Natural killer cell (primary cell): ENCODE measurements at regions not wholly inside any gene's neighbourhood (a gene's known extent, or its start where the extent isn't known, plus 50 kb on each side); places are given as distances from the start of the nearest gene placed in this dataset.

Source experiments
- ATAC-seq, 3 donors: fragments of 150-1000 bp in 2 of 3; fragments of 200-7000 bp in 1 of 3; cut with Tn5 transposase; 1 replicate in 1 of 3; 2 replicates in 2 of 3; pipeline ENCODE4 v1.10.0; 2021; ENCODE audit warnings: mild to moderate bottlenecking in 2 of 3, moderate library complexity in 2 of 3
- DNase-seq, 2 donors: peaks; one replicate each; pipeline versions ENCODE4 v3.0.0 to v3.0.0-alpha.2; 2013 to 2021; ENCODE audit warnings: mixed read lengths in 1 of 2
- H3K27ac ChIP-seq: one replicate; pipeline ENCODE4 v1.5.1; 2013; ENCODE audit warnings: mild to moderate bottlenecking, low read length
- H3K27me3 ChIP-seq: one replicate; pipeline ENCODE4 v1.6.1; 2013; ENCODE audit warnings: low read length; ENCODE audit not compliant: control insufficient read depth, insufficient read depth
- H3K36me3 ChIP-seq: one replicate; pipeline ENCODE4 v1.6.1; 2013; ENCODE audit warnings: low read length; ENCODE audit not compliant: control insufficient read depth, insufficient read depth
- H3K4me1 ChIP-seq: one replicate; pipeline ENCODE4 v1.6.1; 2013; ENCODE audit warnings: low read length; ENCODE audit not compliant: control insufficient read depth, insufficient read depth
- H3K4me3 ChIP-seq: one replicate; pipeline ENCODE4 v1.5.1; 2013; ENCODE audit warnings: low read length
- H3K9me3 ChIP-seq: one replicate; pipeline ENCODE4 v1.6.1; 2013; ENCODE audit warnings: low read length; ENCODE audit not compliant: control insufficient read depth, insufficient read depth
- H3K27ac Mint-ChIP-seq, 2 donors: one replicate each; pipeline ENCODE4 v1.8.0; 2022; ENCODE audit warnings: mild to moderate bottlenecking in 2 of 2, mixed read lengths in 2 of 2, moderate library complexity in 1 of 2
- H3K27me3 Mint-ChIP-seq, 2 donors: one replicate each; pipeline ENCODE4 v1.8.0; 2022; ENCODE audit warnings: low read depth in 2 of 2, mixed read lengths in 2 of 2
- H3K36me3 Mint-ChIP-seq: one replicate; pipeline ENCODE4 v1.8.0; 2022; ENCODE audit warnings: mixed read lengths
- H3K4me1 Mint-ChIP-seq, 2 donors: one replicate each; pipeline ENCODE4 v1.8.0; 2022; ENCODE audit warnings: mixed read lengths in 2 of 2
- H3K4me3 Mint-ChIP-seq: one replicate; pipeline ENCODE4 v1.8.0; 2022; ENCODE audit warnings: mild to moderate bottlenecking, moderate library complexity, mixed read lengths
- H3K9me3 Mint-ChIP-seq, 2 donors: one replicate each; pipeline ENCODE4 v1.8.0; 2022; ENCODE audit warnings: mixed read lengths in 2 of 2
- CTCF ChIP-seq: fragments of 200-600 bp; IDR thresholded peaks from one replicate; pipeline ENCODE4 v1.8.0; 2022; ENCODE audit warnings: antibody characterized with exemption
- WGBS: methylation state at CpG from one replicate; pipeline ENCODE4 v1.1.7; 2013; ENCODE audit warnings: missing lambda C conversion rate; ENCODE audit not compliant: insufficient coverage; 5-methylcytosine and 5-hydroxymethylcytosine counted together
- intact Hi-C: fragments of 100-400 bp; cut with micrococcal nuclease; formaldehyde crosslinking; loops from one replicate; pipeline ENCODE4 v1.14.2; 2022

GRCh38 chr11:127223026-127223425, 222.5 kb upstream of the KIRREL3 start:
- H3K4me3 Mint-ChIP-seq, result no peak overlapping the region
- H3K36me3 Mint-ChIP-seq, result no peaks in the 10 kb centered on the region

GRCh38 chr11:127219704-127220103, 219.1 kb upstream of the KIRREL3 start:
- no peaks in the 10 kb centered on the region for H3K36me3 Mint-ChIP-seq
- ATAC-seq, result no peak
- TF ChIP-seq CTCF, result no peak
- H3K27me3 Mint-ChIP-seq, result peaks cover 0 to 4% of the 10 kb centered on the region in 2 donors
- H3K4me3 Mint-ChIP-seq, result no peak overlapping the region
- Histone ChIP-seq H3K36me3 (no peaks in the 10 kb centered on the region), H3K27ac (no peak overlapping the region), H3K9me3 (no peaks in the 10 kb centered on the region), H3K4me3 (no peak overlapping the region), H3K4me1 (no peaks in the 10 kb centered on the region), H3K27me3 (no peaks in the 10 kb centered on the region)
- intact Hi-C loops, result no loop called here
- DNase-seq, result no peak
- H3K9me3 Mint-ChIP-seq, result peaks cover 0 to 3% of the 10 kb centered on the region in 2 donors
- no peak overlapping the region for H3K27ac Mint-ChIP-seq
- H3K4me1 Mint-ChIP-seq, result no peaks in the 10 kb centered on the region
- WGBS, result 90% methylated on average over 2 of the region's 2 CpGs

More at GRCh38 chr11:127223026-127223425, 222.5 kb upstream of the KIRREL3 start:
- Histone ChIP-seq H3K27ac (no peak overlapping the region), H3K36me3 (no peaks in the 10 kb centered on the region), H3K27me3 (no peaks in the 10 kb centered on the region), H3K4me3 (no peak overlapping the region), H3K4me1 (no peaks in the 10 kb centered on the region), H3K9me3 (no peaks in the 10 kb centered on the region)
- no peak for TF ChIP-seq CTCF
- no peaks in the 10 kb centered on the region for H3K4me1 Mint-ChIP-seq
- DNase-seq, result no peak
- H3K27me3 Mint-ChIP-seq, result peaks cover 0 to 4% of the 10 kb centered on the region in 2 donors
- H3K27ac Mint-ChIP-seq, result no peak overlapping the region
- no peak for ATAC-seq
- peaks cover 0 to 3% of the 10 kb centered on the region in 2 donors for H3K9me3 Mint-ChIP-seq
- 76% methylated on average over 1 of the region's 1 CpG for WGBS
- intact Hi-C loops, result no loop called here

- H3K4me1 Mint-ChIP-seq, result no peaks in the 10 kb centered on the region
- H3K36me3 ChIP-seq, result no peaks in the 10 kb centered on the region
- WGBS, result 100% methylated on average over 1 of the region's 3 CpGs
- intact Hi-C loops, result no loop called here
- no peaks in the 10 kb centered on the region for H3K4me1 ChIP-seq
- no peaks in the 10 kb centered on the region for H3K36me3 Mint-ChIP-seq
- no peak for ATAC-seq
- no peak overlapping the region for H3K27ac Mint-ChIP-seq
- no peaks in the 10 kb centered on the region for H3K9me3 ChIP-seq
- no peaks in the 10 kb centered on the region for H3K27me3 ChIP-seq
- peaks cover 0 to 3% of the 10 kb centered on the region in 2 donors for H3K27me3 Mint-ChIP-seq
- H3K27ac ChIP-seq, result no peak overlapping the region
- DNase-seq, result no peak
- no peaks in the 10 kb centered on the region for H3K9me3 Mint-ChIP-seq
- TF ChIP-seq CTCF, result no peak
- no peak overlapping the region for H3K4me3 Mint-ChIP-seq
- H3K4me3 ChIP-seq, result no peak overlapping the region
Observed at GRCh38 chr11:127218275-127218608, 217.7 kb upstream of the KIRREL3 start.

- Histone ChIP-seq H3K4me3 (no peak overlapping the region), H3K4me1 (no peaks in the 10 kb centered on the region), H3K27ac (no peak overlapping the region), H3K36me3 (no peaks in the 10 kb centered on the region), H3K27me3 (no peaks in the 10 kb centered on the region), H3K9me3 (no peaks in the 10 kb centered on the region)
- DNase-seq (no peak), ATAC-seq (no peak)
- Mint-ChIP-seq H3K36me3 (no peaks in the 10 kb centered on the region), H3K4me1 (no peaks in the 10 kb centered on the region), H3K27ac (no peak overlapping the region), H3K27me3 (peaks cover 0 to 3% of the 10 kb centered on the region in 2 donors), H3K4me3 (no peak overlapping the region), H3K9me3 (no peaks in the 10 kb centered on the region)
- intact Hi-C loops, result no loop called here
- TF ChIP-seq CTCF, result no peak
- WGBS, result 81% methylated on average over 7 of the region's 7 CpGs
Observed at GRCh38 chr11:127217452-127218274, 217.1 kb upstream of the KIRREL3 start.
